ENCODE measurements at regions not wholly inside any gene's neighbourhood (a gene's known extent, or its start where the extent isn't known, plus 50 kb on each side); places are given as distances from the start of the nearest gene placed in this dataset.
"Not testable (repeated sequence)": the region's sequence is repeated elsewhere in the genome, so short reads cannot be mapped to it uniquely, and the experiment has no call there.

- DNase-seq (ENCODE audit: low read depth): no peak
Observed at GRCh38 chr6:144395014-144395413, 109.9 kb downstream of the UTRN start.

- no peak for DNase-seq (ENCODE audit: low read depth)
Observed at GRCh38 chr6:144395826-144396225, 110.7 kb downstream of the UTRN start.

DNA sequence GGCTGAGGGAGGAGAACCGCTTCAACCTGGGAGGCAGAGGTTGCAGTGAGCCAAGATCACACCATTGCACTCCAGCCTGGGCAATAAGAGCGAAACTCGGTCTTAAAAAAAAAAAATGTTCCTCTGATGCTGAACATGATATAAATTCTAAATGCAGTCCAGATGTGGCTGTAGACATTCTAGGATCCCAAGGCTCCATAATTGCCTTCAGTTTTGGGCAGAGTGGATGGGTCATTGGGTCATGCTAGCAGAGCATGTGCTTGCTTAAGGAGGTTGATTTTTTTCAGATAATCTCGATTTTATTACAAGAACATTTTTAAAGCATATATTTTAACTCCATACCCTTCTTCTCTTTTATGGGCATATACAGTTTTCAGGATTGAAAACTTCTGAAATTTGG is 112.0 kb downstream of the UTRN start:
- DNase-seq (ENCODE audit: low read depth): no peak

GRCh38 chr6:144400321-144400720 is 115.2 kb downstream of the UTRN start:
- DNase-seq (ENCODE audit: low read depth): no peak

- no peak for DNase-seq (ENCODE audit: low read depth)
Observed at GRCh38 chr6:144401736-144402733, 116.9 kb downstream of the UTRN start.

DNA sequence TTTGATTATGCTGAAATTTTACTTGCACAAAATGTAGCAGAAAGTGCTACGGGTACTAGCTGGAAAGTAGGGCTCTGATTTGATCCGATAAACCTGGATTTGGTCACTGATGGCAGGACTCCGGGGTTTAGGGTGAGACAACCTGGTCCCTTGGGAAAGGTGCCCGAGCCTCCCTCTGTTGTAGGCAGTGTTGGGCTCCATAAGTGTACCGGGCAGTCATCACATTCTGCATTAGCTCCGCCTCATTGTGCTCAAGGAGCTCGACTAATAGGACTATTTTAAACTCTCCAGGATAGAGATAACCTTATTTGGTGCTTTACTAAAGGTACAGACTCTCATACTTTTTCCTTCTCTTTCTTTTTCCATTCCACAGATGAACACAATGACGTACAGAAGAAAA is 117.6 kb downstream of the UTRN start:
- DNase-seq (ENCODE audit: low read depth): no peak

DNA sequence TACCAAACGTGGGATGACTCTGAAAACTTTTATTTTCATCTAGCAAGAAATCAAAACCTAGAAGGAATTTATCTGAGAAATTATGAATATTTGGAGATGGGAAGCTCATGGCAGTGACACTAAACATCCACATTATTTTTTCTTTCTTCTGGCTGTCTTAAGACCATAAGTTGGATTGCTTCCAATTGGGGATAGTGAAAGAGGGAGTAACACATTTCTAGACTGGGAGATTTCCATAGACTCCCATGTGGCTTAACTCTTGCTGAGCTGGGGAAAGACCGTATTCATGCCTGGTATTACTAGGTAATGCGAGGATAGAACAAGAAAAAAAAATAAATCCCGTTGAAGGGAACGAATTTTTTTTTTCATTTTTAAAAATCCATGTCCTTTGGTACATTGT is 120.0 kb downstream of the UTRN start:
- no peak for DNase-seq (ENCODE audit: low read depth)

DNA sequence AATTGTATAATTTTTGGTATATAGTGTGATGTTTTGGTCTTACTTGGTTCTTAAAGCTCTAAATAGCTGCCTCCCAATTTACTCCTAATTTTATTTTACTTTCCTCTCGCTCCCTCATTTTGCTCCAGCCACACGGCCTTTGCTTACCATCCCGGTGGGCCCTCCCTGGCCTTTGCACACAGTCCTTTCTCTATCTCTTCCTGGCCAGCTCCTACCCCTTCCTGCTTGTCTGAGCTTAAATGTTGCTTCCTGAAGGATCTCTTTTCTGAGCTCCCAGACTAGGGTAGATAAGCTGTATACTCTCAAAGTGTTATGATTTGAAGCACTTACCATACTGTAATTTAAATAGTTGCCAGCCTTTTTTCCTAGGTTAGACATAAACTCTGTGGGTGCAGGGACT is 121.7 kb downstream of the UTRN start:
- DNase-seq (ENCODE audit: low read depth): no peak

- no peak for DNase-seq (ENCODE audit: low read depth)
Observed at GRCh38 chr6:144408161-144408560, 123.0 kb downstream of the UTRN start.

- no peak for DNase-seq (ENCODE audit: low read depth)
Observed at GRCh38 chr6:144410059-144410458, 124.9 kb downstream of the UTRN start.

- DNase-seq (ENCODE audit: low read depth): not testable (repeated sequence)
Observed at GRCh38 chr6:144410574-144410973, 125.4 kb downstream of the UTRN start.

DNA sequence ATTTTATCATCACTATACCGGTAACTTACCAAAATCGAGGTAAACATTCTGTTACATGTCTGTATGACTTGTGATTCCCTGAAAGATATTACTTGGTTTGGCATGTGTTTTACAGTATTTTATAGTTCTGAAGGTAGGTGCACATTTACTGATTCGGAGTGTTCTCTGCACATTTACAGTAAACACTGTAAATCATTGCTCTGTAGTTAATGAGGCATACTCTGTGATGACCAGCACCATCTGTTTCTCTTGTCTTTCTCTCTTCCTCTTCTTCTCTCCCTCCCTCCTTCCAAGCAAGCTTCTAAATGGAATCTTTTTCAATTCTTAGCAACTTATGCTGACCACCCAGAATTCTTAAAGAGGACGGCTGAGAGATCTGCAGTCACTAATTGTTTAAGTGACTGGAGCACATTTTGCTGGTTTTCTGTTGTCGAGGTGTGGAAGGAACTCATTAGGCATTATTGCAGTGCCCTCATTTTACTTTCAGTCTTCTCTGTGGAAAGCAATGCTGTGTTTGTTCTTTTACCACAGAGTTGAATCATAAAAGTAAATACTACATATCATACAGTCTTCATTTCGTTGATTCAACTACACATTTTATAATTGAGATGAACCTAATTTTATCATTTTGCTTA is 126.5 kb downstream of the UTRN start:
- DNase-seq (ENCODE audit: low read depth): no peak

DNA sequence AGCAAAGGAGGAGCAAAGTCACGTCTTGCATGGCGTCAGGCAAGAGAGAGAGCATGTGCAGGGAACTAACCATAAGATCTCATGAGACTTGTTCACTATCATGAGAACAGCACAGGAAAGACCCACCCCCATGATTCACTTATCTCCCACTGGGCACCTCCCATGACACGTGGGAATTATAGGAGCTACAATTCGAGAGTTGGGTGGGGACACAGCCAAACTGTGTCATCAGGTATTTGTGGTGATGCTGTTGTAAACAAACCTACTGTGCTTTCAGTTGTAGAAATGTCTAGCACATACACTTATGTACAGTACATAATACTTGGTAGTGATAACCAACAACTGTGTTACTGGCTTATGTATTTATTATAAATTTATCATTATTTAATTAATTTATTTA is 128.3 kb downstream of the UTRN start:
- no peak for DNase-seq (ENCODE audit: low read depth)

DNA sequence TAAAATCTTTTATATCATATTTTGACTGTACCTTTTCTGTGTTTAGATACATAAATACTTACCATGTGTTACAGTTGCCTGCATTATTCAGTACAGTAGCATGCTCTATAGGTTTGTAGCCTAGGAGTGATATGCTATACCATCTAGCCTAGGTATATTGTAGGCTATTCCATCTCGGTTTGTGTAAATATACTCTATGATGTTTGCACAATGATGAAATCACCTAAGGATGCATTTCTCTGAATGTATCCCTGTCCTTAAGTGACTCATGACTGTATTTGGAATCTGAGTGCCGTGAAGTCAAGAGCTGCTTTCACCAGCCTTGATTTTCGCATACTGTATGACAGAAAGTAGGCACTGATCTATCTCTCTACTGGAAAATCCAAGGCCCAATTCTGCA is 129.9 kb downstream of the UTRN start:
- DNase-seq (ENCODE audit: low read depth): no peak

GRCh38 chr6:144415835-144416237 is 130.7 kb downstream of the UTRN start:
- no peak for DNase-seq (ENCODE audit: low read depth)

DNA sequence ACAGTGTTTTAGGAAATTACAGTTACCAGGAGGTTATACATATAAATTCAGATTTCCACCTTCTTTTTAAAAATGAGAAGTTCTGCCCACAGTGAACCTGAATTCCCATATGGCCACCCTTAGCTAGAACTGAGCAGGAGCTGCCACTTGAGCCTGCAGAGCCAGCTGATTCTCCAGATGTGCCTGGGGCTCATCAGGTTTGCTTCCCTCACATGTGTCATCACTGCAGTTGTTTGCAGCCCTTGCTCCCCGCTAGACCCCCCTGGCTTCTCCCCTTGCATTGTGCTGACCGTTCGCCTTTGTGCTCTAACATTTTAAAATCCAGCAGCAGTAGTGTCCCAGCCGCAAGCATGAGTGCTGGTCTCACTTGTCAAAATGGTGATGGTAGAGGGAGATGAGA is 131.1 kb downstream of the UTRN start:
- no peak for DNase-seq (ENCODE audit: low read depth)

DNA sequence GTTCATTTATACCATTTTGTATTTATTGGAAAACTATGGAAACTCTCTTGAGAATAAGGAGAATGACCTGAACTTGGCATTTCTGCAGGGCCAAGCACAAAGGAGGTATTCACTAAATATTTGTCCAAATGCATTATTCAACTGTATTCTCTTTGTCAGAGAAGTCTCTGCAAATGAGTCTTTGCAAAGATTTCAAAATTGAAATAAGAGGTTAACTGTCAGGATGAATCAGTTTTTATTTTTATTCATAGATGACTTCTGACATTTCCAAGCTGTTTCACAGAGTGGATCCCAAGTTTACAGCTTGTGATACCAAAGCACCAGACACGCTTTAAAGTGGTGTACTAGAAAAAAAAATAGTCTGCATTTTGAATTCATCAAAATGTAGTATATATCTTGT is 131.6 kb downstream of the UTRN start:
- DNase-seq (ENCODE audit: low read depth): no peak

DNA sequence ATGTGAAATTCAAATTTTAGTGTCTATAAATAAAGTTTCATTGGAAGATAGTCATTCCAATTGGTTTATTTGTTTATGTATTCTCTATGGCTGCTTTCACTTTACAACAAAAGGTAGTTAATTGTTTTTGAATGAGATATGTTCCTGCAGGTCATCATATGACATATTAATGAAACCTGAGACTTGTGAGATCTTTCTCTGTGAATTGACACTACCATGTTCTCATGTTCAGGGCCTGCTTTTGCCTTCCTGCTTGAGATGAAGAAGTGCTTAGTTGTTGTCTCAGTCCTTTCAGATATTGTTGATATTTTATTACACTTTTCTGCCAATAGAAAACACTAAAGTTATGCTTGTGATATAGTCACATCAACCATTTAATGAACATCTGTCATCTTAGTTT is 132.5 kb downstream of the UTRN start:
- no peak for DNase-seq (ENCODE audit: low read depth)

- no peak for DNase-seq (ENCODE audit: low read depth)
Observed at GRCh38 chr6:144418959-144419545, 133.9 kb downstream of the UTRN start.

GRCh38 chr6:144423167-144423566 is 138.0 kb downstream of the UTRN start:
- DNase-seq (ENCODE audit: low read depth): no peak

- DNase-seq (ENCODE audit: low read depth): no peak
Observed at GRCh38 chr6:144429753-144430152, 144.6 kb downstream of the UTRN start.

GRCh38 chr6:144433446-144433845 is 148.3 kb downstream of the UTRN start:
- not testable (repeated sequence) for DNase-seq (ENCODE audit: low read depth)

Measured in activated T-helper 9 cell treated with anti-CD3 and anti-CD28 coated beads, Interleukin-2, amount 50 U/mL, for 16 hours (primary cell).